ENCODE measurements at regions not wholly inside any gene's neighbourhood (a gene's known extent, or its start where the extent isn't known, plus 50 kb on each side); places are given as distances from the start of the nearest gene placed in this dataset.

DNA sequence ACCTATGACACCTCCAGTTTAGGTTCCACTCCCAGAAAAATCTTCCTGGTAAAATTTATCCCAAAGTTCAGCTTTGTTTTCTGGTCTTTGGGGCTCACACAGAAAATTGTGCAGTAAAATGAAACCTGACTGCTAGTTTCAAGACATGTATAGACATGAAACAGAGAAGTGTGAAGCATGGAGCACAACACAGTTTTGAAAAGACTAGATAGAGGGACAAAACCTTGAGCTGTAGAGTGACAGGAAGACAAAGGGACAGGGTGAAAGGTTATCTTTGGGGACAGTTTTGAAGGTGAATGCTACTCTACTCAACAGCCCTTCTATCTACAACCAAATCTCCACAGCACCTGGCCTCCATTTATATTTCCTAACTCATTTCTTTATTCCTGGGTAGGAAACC lies 352.6 kb downstream of the RBM43 start:
- H3K36me3 Mint-ChIP-seq (ENCODE audit: low read depth, unreplicated experiment): no peaks in the 10 kb centered on the region
- Histone ChIP-seq H3K4me3 (ENCODE audit: insufficient read depth, low read depth, low read length) (no peak overlapping the region), H3K36me3 (ENCODE audit: insufficient read depth, low read length) (no peaks in the 10 kb centered on the region), H2AFZ (ENCODE audit: low read depth, low read length) (no peak overlapping the region), H4K20me1 (ENCODE audit: insufficient read depth, low read length) (no peaks in the 10 kb centered on the region), H3K9me3 (ENCODE audit: insufficient read depth, low read depth, low read length) (no peaks in the 10 kb centered on the region), H3K4me1 (ENCODE audit: insufficient read depth, low read length) (no peaks in the 10 kb centered on the region), H3K9ac (ENCODE audit: low read length) (no peak overlapping the region), H3K27ac (ENCODE audit: low read depth, low read length) (no peak overlapping the region), H3K27me3 (ENCODE audit: insufficient read depth, low read length) (no peaks in the 10 kb centered on the region), H3K79me2 (ENCODE audit: insufficient read depth, low read length) (no peaks in the 10 kb centered on the region), H3K4me2 (ENCODE audit: low read length) (no peak overlapping the region)
- no peak overlapping the region for H3K27ac Mint-ChIP-seq (ENCODE audit: unreplicated experiment)
- H3K4me1 Mint-ChIP-seq (ENCODE audit: low read depth, unreplicated experiment): no peaks in the 10 kb centered on the region
- FAIRE-seq (no peak), DNase-seq (ENCODE audit: low read depth) (no peak)
- no peak for TF ChIP-seq EZH2 (IDR thresholded peaks at IDR 0.05; ENCODE audit: insufficient read depth, low read length)
- TF ChIP-seq, protein P1, sequence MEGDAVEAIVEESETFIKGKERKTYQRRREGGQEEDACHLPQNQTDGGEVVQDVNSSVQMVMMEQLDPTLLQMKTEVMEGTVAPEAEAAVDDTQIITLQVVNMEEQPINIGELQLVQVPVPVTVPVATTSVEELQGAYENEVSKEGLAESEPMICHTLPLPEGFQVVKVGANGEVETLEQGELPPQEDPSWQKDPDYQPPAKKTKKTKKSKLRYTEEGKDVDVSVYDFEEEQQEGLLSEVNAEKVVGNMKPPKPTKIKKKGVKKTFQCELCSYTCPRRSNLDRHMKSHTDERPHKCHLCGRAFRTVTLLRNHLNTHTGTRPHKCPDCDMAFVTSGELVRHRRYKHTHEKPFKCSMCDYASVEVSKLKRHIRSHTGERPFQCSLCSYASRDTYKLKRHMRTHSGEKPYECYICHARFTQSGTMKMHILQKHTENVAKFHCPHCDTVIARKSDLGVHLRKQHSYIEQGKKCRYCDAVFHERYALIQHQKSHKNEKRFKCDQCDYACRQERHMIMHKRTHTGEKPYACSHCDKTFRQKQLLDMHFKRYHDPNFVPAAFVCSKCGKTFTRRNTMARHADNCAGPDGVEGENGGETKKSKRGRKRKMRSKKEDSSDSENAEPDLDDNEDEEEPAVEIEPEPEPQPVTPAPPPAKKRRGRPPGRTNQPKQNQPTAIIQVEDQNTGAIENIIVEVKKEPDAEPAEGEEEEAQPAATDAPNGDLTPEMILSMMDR (IDR thresholded peaks at IDR 0.05; ENCODE audit: insufficient read depth, low read depth, low read length): no peak
- H3K4me3 Mint-ChIP-seq (ENCODE audit: unreplicated experiment): no peak overlapping the region
- H3K9me3 Mint-ChIP-seq (ENCODE audit: unreplicated experiment): no peaks in the 10 kb centered on the region
- H3K27me3 Mint-ChIP-seq (ENCODE audit: low read depth, unreplicated experiment): peaks cover 3% of the 10 kb centered on the region

DNA sequence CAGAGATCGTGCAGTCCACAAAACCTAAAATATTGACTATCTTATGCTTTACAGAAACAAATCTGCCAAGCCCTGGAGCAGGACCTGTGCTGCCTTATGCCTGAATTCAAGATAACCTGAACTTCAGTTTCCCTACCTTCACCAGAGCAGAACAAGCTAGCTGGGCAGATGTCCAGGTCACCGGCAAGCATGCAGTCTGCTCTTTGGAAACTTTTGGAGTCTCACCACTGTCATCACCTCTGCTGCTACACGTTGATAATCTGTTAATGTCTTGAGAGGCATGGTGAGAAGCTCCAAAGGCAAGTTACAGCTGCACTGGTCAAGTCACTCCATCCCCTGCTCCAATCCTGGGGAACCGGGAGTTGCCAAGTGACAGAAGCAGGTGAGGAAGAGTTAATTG lies 354.2 kb downstream of the RBM43 start:
- no peak overlapping the region for H3K4me3 Mint-ChIP-seq (ENCODE audit: unreplicated experiment)
- Histone ChIP-seq H3K9me3 (ENCODE audit: insufficient read depth, low read depth, low read length) (no peaks in the 10 kb centered on the region), H3K9ac (ENCODE audit: low read length) (no peak overlapping the region), H3K4me3 (ENCODE audit: insufficient read depth, low read depth, low read length) (no peak overlapping the region), H4K20me1 (ENCODE audit: insufficient read depth, low read length) (no peaks in the 10 kb centered on the region), H2AFZ (ENCODE audit: low read depth, low read length) (no peak overlapping the region), H3K27me3 (ENCODE audit: insufficient read depth, low read length) (no peaks in the 10 kb centered on the region), H3K4me1 (ENCODE audit: insufficient read depth, low read length) (no peaks in the 10 kb centered on the region), H3K79me2 (ENCODE audit: insufficient read depth, low read length) (no peaks in the 10 kb centered on the region), H3K36me3 (ENCODE audit: insufficient read depth, low read length) (no peaks in the 10 kb centered on the region), H3K4me2 (ENCODE audit: low read length) (no peak overlapping the region), H3K27ac (ENCODE audit: low read depth, low read length) (no peak overlapping the region)
- TF ChIP-seq, protein P1 (IDR thresholded peaks at IDR 0.05; ENCODE audit: insufficient read depth, low read depth, low read length): no peak
- no peak for TF ChIP-seq EZH2 (IDR thresholded peaks at IDR 0.05; ENCODE audit: insufficient read depth, low read length)
- H3K36me3 Mint-ChIP-seq (ENCODE audit: low read depth, unreplicated experiment): no peaks in the 10 kb centered on the region
- H3K9me3 Mint-ChIP-seq (ENCODE audit: unreplicated experiment): peaks cover 2% of the 10 kb centered on the region
- no peak for FAIRE-seq
- H3K4me1 Mint-ChIP-seq (ENCODE audit: low read depth, unreplicated experiment): no peaks in the 10 kb centered on the region
- no peak overlapping the region for H3K27ac Mint-ChIP-seq (ENCODE audit: unreplicated experiment)
- DNase-seq (ENCODE audit: low read depth): no peak
- no peaks in the 10 kb centered on the region for H3K27me3 Mint-ChIP-seq (ENCODE audit: low read depth, unreplicated experiment)

DNA sequence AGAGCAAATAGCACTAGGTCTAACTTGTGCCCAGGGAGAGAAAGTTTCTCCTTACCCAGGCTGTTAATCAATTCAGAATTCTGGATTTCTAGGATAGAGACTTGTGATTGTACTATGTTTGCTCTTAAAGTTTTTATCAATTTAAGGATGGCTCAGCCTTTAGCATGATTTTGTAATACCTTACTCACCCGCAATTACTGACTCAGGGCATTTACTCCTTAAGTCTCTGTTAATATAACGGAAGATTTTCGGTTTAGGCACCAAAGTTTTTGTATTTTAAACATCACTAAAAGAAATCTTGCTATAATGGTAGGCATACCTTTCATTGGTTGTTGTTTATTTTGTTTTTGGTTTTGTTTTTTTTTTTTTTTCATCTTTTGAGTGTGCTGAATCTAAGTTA lies 358.2 kb downstream of the RBM43 start:
- TF ChIP-seq EZH2 (IDR thresholded peaks at IDR 0.05; ENCODE audit: insufficient read depth, low read length): no peak
- TF ChIP-seq, protein P1 (IDR thresholded peaks at IDR 0.05; ENCODE audit: insufficient read depth, low read depth, low read length): no peak
- no peak for DNase-seq (ENCODE audit: low read depth)

More for the DNA sequence above, 358.2 kb downstream of the RBM43 start:
- no peak overlapping the region for H3K27ac Mint-ChIP-seq (ENCODE audit: unreplicated experiment)
- no peak overlapping the region for H3K27ac ChIP-seq (ENCODE audit: low read depth, low read length)
- H3K27me3 Mint-ChIP-seq (ENCODE audit: low read depth, unreplicated experiment): no peaks in the 10 kb centered on the region
- H3K9me3 Mint-ChIP-seq (ENCODE audit: unreplicated experiment): peaks cover 15% of the 10 kb centered on the region
- no peak for FAIRE-seq
- H3K36me3 Mint-ChIP-seq (ENCODE audit: low read depth, unreplicated experiment): peaks cover 2% of the 10 kb centered on the region
- H3K4me1 ChIP-seq (ENCODE audit: insufficient read depth, low read length): no peaks in the 10 kb centered on the region
- no peaks in the 10 kb centered on the region for H4K20me1 ChIP-seq (ENCODE audit: insufficient read depth, low read length)
- H3K9me3 ChIP-seq (ENCODE audit: insufficient read depth, low read depth, low read length): peaks cover 5% of the 10 kb centered on the region
- H3K4me3 ChIP-seq (ENCODE audit: insufficient read depth, low read depth, low read length): no peak overlapping the region
- no peaks in the 10 kb centered on the region for H3K79me2 ChIP-seq (ENCODE audit: insufficient read depth, low read length)
- no peak overlapping the region for H3K9ac ChIP-seq (ENCODE audit: low read length)
- H3K4me1 Mint-ChIP-seq (ENCODE audit: low read depth, unreplicated experiment): no peaks in the 10 kb centered on the region
- no peaks in the 10 kb centered on the region for H3K27me3 ChIP-seq (ENCODE audit: insufficient read depth, low read length)
- no peak overlapping the region for H3K4me3 Mint-ChIP-seq (ENCODE audit: unreplicated experiment)
- H2AFZ ChIP-seq (ENCODE audit: low read depth, low read length): no peak overlapping the region
- no peaks in the 10 kb centered on the region for H3K36me3 ChIP-seq (ENCODE audit: insufficient read depth, low read length)
- no peak overlapping the region for H3K4me2 ChIP-seq (ENCODE audit: low read length)

All from astrocyte (in vitro differentiated cells and primary cell).